ENCODE measurements at regions not wholly inside any gene's neighbourhood (a gene's known extent, or its start where the extent isn't known, plus 50 kb on each side); places are given as distances from the start of the nearest gene placed in this dataset.

GRCh38 chr10:123455861-123456260, 210.3 kb upstream of the GPR26 start:
- DNase-seq (ENCODE audit: low read depth), result no peak

- no peak for DNase-seq (ENCODE audit: low read depth)
Observed at GRCh38 chr10:123458933-123459332, 207.2 kb upstream of the GPR26 start.

- DNase-seq (ENCODE audit: low read depth), result no peak
Observed at GRCh38 chr10:123459371-123460091, 206.6 kb upstream of the GPR26 start.

- no peak for DNase-seq (ENCODE audit: low read depth)
Observed at GRCh38 chr10:123462246-123462645, 203.9 kb upstream of the GPR26 start.

GRCh38 chr10:123462756-123463155, 203.4 kb upstream of the GPR26 start:
- no peak for DNase-seq (ENCODE audit: low read depth)

GRCh38 chr10:123463181-123463580, 203.0 kb upstream of the GPR26 start:
- no peak for DNase-seq (ENCODE audit: low read depth)

GRCh38 chr10:123463698-123464097, 202.5 kb upstream of the GPR26 start:
- no peak for DNase-seq (ENCODE audit: low read depth)

- DNase-seq (ENCODE audit: low read depth), result no peak
Observed at GRCh38 chr10:123464430-123465323, 201.5 kb upstream of the GPR26 start.

GRCh38 chr10:123470336-123470921, 195.7 kb upstream of the GPR26 start:
- no peak for DNase-seq (ENCODE audit: low read depth)

- DNase-seq (ENCODE audit: low read depth), result no peak
Observed at GRCh38 chr10:123471811-123472210, 194.3 kb upstream of the GPR26 start.

GRCh38 chr10:123472606-123473005, 193.5 kb upstream of the GPR26 start:
- DNase-seq (ENCODE audit: low read depth), result no peak

- no peak for DNase-seq (ENCODE audit: low read depth)
Observed at GRCh38 chr10:123474700-123475099, 191.5 kb upstream of the GPR26 start.

- DNase-seq (ENCODE audit: low read depth), result no peak
Observed at GRCh38 chr10:123475466-123475865, 190.7 kb upstream of the GPR26 start.

- no peak for DNase-seq (ENCODE audit: low read depth)
Observed at GRCh38 chr10:123478116-123478515, 188.0 kb upstream of the GPR26 start.

GRCh38 chr10:123479640-123480039, 186.5 kb upstream of the GPR26 start:
- no peak for DNase-seq (ENCODE audit: low read depth)

GRCh38 chr10:123480344-123480743, 185.8 kb upstream of the GPR26 start:
- DNase-seq (ENCODE audit: low read depth), result no peak

- DNase-seq (ENCODE audit: low read depth), result no peak
Observed at GRCh38 chr10:123480845-123481244, 185.3 kb upstream of the GPR26 start.

GRCh38 chr10:123484722-123485121, 181.4 kb upstream of the GPR26 start:
- DNase-seq (ENCODE audit: low read depth), result no peak

- no peak for DNase-seq (ENCODE audit: low read depth)
Observed at GRCh38 chr10:123485341-123485960, 180.7 kb upstream of the GPR26 start.

- DNase-seq (ENCODE audit: low read depth), result no peak
Observed at GRCh38 chr10:123488436-123488835, 177.7 kb upstream of the GPR26 start.

GRCh38 chr10:123491364-123491763, 174.8 kb upstream of the GPR26 start:
- DNase-seq (ENCODE audit: low read depth), result no peak

GRCh38 chr10:123492016-123492415, 174.1 kb upstream of the GPR26 start:
- no peak for DNase-seq (ENCODE audit: low read depth)

All from stimulated activated CD4-positive, alpha-beta T cell treated with anti-CD3 and anti-CD28 coated beads, Interleukin-2, amount 100 ng/mL, for 4 hours (primary cell).